ENCODE measurements at regions not wholly inside any gene's neighbourhood (a gene's known extent, or its start where the extent isn't known, plus 50 kb on each side); places are given as distances from the start of the nearest gene placed in this dataset.

DNA sequence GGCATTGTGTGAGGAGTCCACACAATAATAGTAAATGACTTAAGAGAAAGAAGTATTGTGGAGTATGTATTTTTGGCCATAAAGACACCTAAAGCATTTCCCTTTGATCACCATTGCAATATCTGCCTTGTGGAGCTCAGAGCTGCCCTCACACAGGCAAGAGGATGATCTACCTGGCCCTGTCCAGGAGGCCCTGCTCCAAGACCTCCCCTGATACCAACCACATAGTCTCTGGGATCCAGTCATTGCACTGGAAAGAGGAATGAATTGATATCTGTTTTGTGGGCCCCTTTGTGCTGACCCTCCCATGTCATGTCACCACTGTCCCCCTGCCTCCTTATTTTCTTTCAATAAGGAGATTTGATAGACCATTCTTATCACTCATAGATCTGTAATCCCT, 430.6 kb upstream of the TNP1 start:
- no peaks in the 10 kb centered on the region for H3K36me3 ChIP-seq (ENCODE audit: control insufficient read depth, insufficient read depth, low read length)
- no peak for DNase-seq (ENCODE audit: low read depth)
- H3K4me3 ChIP-seq (ENCODE audit: low read depth, low read length), result no peak overlapping the region
- TF ChIP-seq, protein P1, sequence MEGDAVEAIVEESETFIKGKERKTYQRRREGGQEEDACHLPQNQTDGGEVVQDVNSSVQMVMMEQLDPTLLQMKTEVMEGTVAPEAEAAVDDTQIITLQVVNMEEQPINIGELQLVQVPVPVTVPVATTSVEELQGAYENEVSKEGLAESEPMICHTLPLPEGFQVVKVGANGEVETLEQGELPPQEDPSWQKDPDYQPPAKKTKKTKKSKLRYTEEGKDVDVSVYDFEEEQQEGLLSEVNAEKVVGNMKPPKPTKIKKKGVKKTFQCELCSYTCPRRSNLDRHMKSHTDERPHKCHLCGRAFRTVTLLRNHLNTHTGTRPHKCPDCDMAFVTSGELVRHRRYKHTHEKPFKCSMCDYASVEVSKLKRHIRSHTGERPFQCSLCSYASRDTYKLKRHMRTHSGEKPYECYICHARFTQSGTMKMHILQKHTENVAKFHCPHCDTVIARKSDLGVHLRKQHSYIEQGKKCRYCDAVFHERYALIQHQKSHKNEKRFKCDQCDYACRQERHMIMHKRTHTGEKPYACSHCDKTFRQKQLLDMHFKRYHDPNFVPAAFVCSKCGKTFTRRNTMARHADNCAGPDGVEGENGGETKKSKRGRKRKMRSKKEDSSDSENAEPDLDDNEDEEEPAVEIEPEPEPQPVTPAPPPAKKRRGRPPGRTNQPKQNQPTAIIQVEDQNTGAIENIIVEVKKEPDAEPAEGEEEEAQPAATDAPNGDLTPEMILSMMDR (IDR thresholded peaks at IDR 0.05; ENCODE audit: insufficient read depth, low read length, poor library complexity, severe bottlenecking), result no peak
- no peaks in the 10 kb centered on the region for H3K27me3 ChIP-seq (ENCODE audit: control insufficient read depth, insufficient read depth, low read length)

DNA sequence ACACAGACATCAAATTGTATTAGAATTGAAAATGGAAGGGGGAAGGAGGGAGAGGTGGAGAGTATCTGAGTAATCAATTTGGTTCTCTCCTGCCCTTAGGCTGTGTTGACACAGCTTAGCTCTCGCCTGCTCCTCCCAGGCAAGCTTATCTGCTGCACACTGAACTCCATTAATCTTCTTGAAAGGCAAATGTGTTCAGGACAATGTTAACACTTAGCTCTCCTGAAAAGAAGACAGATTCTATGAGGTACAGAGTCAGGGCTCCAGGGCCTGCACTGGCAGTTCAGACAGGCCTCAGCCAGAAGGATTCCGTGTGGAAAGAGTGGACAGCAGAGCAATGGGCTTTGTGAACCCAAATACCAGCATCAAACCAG, 430.0 kb upstream of the TNP1 start:
- TF ChIP-seq, protein P1 (IDR thresholded peaks at IDR 0.05; ENCODE audit: insufficient read depth, low read length, poor library complexity, severe bottlenecking), result no peak
- no peak for DNase-seq (ENCODE audit: low read depth)

DNA sequence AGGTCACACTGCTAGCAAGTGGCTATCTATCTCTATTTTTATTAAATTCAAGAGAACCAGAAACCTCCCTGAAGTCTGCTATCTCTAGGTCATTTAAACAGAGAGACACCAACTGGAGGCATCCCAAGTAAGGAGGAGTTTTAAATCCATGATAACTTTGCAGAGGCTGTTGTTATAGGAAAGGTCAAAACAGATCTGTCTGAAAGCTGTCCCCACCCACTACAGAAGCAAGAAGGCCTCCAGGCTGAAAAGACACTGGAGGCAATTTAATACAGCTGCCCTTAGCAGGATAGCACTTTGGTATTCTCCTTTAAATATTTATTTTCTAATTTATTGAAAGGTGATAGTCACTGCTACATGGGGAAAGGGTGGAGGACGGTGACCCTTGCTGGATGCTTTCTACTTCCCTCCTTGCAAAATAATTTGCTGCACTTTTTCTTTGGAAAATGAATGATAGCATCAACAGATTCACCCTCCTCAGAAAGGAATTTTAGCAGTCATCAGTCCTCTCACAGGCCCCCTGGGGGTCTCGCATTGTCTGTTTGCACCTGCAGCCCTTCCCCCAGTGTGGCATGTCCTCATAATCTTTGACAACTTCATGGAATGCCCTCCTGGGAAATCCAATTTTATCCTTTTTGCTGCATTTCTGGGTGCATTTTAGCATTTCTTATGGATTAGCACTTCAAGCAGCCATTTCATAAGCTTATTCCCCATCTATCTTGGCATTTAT, 429.5 kb upstream of the TNP1 start:
- TF ChIP-seq, protein P1 (IDR thresholded peaks at IDR 0.05; ENCODE audit: insufficient read depth, low read length, poor library complexity, severe bottlenecking), result no peak
- Histone ChIP-seq H3K4me3 (ENCODE audit: low read depth, low read length) (no peak overlapping the region), H3K27me3 (ENCODE audit: control insufficient read depth, insufficient read depth, low read length) (no peaks in the 10 kb centered on the region), H3K36me3 (ENCODE audit: control insufficient read depth, insufficient read depth, low read length) (no peaks in the 10 kb centered on the region)
- DNase-seq (ENCODE audit: low read depth), result no peak

More for the DNA sequence above, 430.0 kb upstream of the TNP1 start:
- Histone ChIP-seq H3K36me3 (ENCODE audit: control insufficient read depth, insufficient read depth, low read length) (no peaks in the 10 kb centered on the region), H3K4me3 (ENCODE audit: low read depth, low read length) (no peak overlapping the region), H3K27me3 (ENCODE audit: control insufficient read depth, insufficient read depth, low read length) (no peaks in the 10 kb centered on the region)

DNA sequence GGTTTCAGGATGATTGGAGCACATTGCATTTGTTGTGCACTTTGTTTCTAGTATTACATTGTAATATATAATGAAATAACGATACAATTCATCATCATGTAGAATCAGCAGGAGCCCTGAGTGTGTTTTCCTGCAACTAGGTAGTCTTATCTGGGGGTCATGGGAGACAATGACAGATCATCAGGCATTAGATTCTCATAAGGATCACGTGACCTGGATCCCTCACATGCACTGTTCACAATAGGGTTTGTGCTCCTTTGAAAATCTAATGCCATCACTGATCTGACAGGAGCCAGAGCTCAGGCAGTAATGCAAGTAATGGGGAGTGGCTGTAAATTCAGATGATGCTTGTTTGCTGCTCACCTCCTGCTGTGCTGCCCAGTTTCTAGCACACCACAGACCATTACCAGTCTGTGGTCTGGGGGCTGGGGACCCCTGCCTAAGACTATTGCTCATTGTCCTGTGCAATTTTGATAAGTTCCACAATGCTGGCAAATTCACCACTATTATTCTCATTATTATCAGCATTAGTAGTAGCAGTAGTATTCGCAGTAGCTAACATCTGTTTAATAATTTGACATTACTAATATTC, 428.7 kb upstream of the TNP1 start:
- DNase-seq (ENCODE audit: low read depth), result no peak
- TF ChIP-seq, protein P1 (IDR thresholded peaks at IDR 0.05; ENCODE audit: insufficient read depth, low read length, poor library complexity, severe bottlenecking), result no peak
- Histone ChIP-seq H3K27me3 (ENCODE audit: control insufficient read depth, insufficient read depth, low read length) (no peaks in the 10 kb centered on the region), H3K36me3 (ENCODE audit: control insufficient read depth, insufficient read depth, low read length) (no peaks in the 10 kb centered on the region), H3K4me3 (ENCODE audit: low read depth, low read length) (no peak overlapping the region)

DNA sequence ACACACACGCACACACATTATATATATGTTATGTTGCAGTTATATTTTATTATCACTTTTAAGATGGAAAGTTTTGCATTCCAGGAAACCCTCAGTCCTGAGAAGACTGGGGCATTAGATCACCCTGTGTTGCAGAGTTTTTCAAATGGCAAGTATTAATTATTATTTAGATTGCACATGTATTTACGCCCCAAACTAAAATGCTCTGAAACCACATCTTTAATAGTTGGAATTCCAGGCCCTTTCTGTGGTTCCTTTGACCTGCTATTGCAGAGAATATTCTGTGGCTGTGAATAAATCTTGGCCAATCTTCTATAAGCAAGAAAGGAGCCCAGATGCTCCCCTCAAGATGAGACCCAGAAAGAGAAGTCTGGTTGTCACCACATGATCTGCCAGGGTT, 427.0 kb upstream of the TNP1 start:
- Histone ChIP-seq H3K4me3 (ENCODE audit: low read depth, low read length) (no peak overlapping the region), H3K27me3 (ENCODE audit: control insufficient read depth, insufficient read depth, low read length) (no peaks in the 10 kb centered on the region), H3K36me3 (ENCODE audit: control insufficient read depth, insufficient read depth, low read length) (no peaks in the 10 kb centered on the region)
- DNase-seq (ENCODE audit: low read depth), result no peak
- TF ChIP-seq, protein P1 (IDR thresholded peaks at IDR 0.05; ENCODE audit: insufficient read depth, low read length, poor library complexity, severe bottlenecking), result no peak

DNA sequence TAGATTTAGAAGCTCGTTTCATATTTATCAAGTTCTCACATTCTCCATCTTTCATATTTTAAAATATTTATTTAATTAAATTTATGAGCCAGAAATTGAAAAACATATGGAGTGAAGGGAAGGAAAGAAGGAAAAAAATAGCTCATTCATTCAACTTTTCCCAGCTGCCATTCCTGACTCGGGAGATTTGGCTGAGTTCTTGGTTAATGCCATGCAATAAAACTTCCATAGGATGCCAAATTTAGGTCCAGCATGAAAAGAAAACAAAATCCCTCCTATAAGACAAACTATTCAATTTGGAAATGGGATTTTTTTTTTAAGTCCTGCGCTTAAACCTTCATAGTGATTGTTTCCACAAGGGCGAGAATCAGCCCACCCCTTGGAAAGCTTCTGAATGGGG, 426.1 kb upstream of the TNP1 start:
- no peak for DNase-seq (ENCODE audit: low read depth)
- Histone ChIP-seq H3K36me3 (ENCODE audit: control insufficient read depth, insufficient read depth, low read length) (no peaks in the 10 kb centered on the region), H3K27me3 (ENCODE audit: control insufficient read depth, insufficient read depth, low read length) (no peaks in the 10 kb centered on the region), H3K4me3 (ENCODE audit: low read depth, low read length) (no peak overlapping the region)
- TF ChIP-seq, protein P1 (IDR thresholded peaks at IDR 0.05; ENCODE audit: insufficient read depth, low read length, poor library complexity, severe bottlenecking), result no peak
